HCT116 (cell line): ENCODE measurements at regions not wholly inside any gene's neighbourhood (a gene's known extent, or its start where the extent isn't known, plus 50 kb on each side); places are given as distances from the start of the nearest gene placed in this dataset.

Experiments used
- ATAC-seq: fragments of 200-7000 bp; cut with Tn5 transposase; 2 replicates; pipeline ENCODE4 v1.9.1; 2020; ENCODE audit warnings: mild to moderate bottlenecking, moderate library complexity
- BruUV-seq: library from RNA; stranded (reverse); fragments of 400-500 nt; replicated peaks from 2 replicates; lab custom pipeline; 2021; lab: Mats Ljungman, UMichigan
- CTCF ChIA-PET: fragments of 300-600 bp; sonication (Branson Sonifier 250); formaldehyde crosslinking; loops from one replicate; lab custom pipeline; 2021; ENCODE audit warnings: antibody characterized with exemption; lab: Charles Lee
- POLR2A ChIA-PET: fragments of 300-600, 350-600 bp; sonication (Branson Sonifier 250); formaldehyde crosslinking; loops from one replicate; lab custom pipeline; 2021; ENCODE audit warnings: antibody characterized with exemption; lab: Charles Lee
- RAD21 ChIA-PET, 2 experiments: fragments of 300-600 bp; sonication (Branson Sonifier 250); formaldehyde crosslinking; loops; one replicate each; lab custom pipeline; 2023; ENCODE audit warnings: low total read pairs in 2 of 2; ENCODE audit not compliant: uncharacterized antibody in 2 of 2, unreplicated experiment in 2 of 2, low non-redundant PET in 1 of 2; lab: Charles Lee
- DNase-seq: peaks from one replicate; pipeline ENCODE4 v3.0.0-alpha.2; 2010; ENCODE audit warnings: low read depth, low spot score
- H2AFZ ChIP-seq: fragments of 200-600 bp; shearing (Covaris generic), sonication (generic); 2 replicates; pipeline ENCODE4 v1.6.1; 2017; ENCODE audit warnings: low read depth, mixed run types, mixed read lengths, antibody characterized with exemption, low read length; ENCODE audit not compliant: poor library complexity, severe bottlenecking
- H3K27ac ChIP-seq: 2 replicates; pipeline ENCODE4 v1.5.1; 2012; ENCODE audit warnings: low read depth, low read length
- H3K27me3 ChIP-seq: fragments of 200-600 bp; sonication (generic); 2 replicates; pipeline ENCODE4 v1.6.1; 2016; ENCODE audit warnings: mixed run types, low read length, mixed read lengths; ENCODE audit not compliant: insufficient read depth
- H3K36me3 ChIP-seq, 2 experiments: fragments of 200-500 bp in 1 of 2; fragments of 200-600 bp in 1 of 2; sonication (Bioruptor generic) in 1 of 2; sonication (generic) in 1 of 2; 2 replicates each; pipeline versions ENCODE4 v1.5.1 to v1.6.1; 2014 to 2016; ENCODE audit warnings: low read length in 2 of 2, inconsistent platforms in 1 of 2, mixed read lengths in 1 of 2, mixed run types in 1 of 2; ENCODE audit not compliant: insufficient read depth in 2 of 2, control insufficient read depth in 1 of 2
- H3K4me1 ChIP-seq, 2 experiments: fragments of 200-600 bp in 1 of 2; sonication (generic) in 1 of 2; 2 replicates each; pipeline versions ENCODE4 v1.5.1 to v1.6.1; 2012 to 2017; ENCODE audit warnings: low read length in 2 of 2, inconsistent platforms in 1 of 2, mild to moderate bottlenecking in 1 of 2, mixed read lengths in 1 of 2, mixed run types in 1 of 2, moderate library complexity in 1 of 2; ENCODE audit not compliant: insufficient read depth in 2 of 2, control insufficient read depth in 1 of 2
- H3K4me2 ChIP-seq: fragments of 200-600 bp; sonication (generic); 2 replicates; pipeline ENCODE4 v1.6.1; 2017; ENCODE audit warnings: mixed run types, low read length, mixed read lengths
- H3K4me3 ChIP-seq, 2 experiments: fragments of 200-600 bp in 1 of 2; sonication (generic) in 1 of 2; replicated peaks in 1 of 2; 2 replicates each; pipeline ENCODE4 v1.5.1; 2011 to 2016; ENCODE audit warnings: low read length in 2 of 2, control low read depth in 1 of 2, low read depth in 1 of 2, mild to moderate bottlenecking in 1 of 2, mixed read lengths in 1 of 2, mixed run types in 1 of 2
- H3K79me2 ChIP-seq: fragments of 200-600 bp; sonication (generic); 2 replicates; pipeline ENCODE4 v1.6.1; 2017; ENCODE audit warnings: mild to moderate bottlenecking, mixed run types, low read length, moderate library complexity, mixed read lengths; ENCODE audit not compliant: insufficient read depth
- H3K9ac ChIP-seq: fragments of 200-600 bp; sonication (generic); 2 replicates; pipeline ENCODE4 v1.6.1; 2016; ENCODE audit warnings: low read length, mixed read lengths
- H3K9me2 ChIP-seq: fragments of 200-600 bp; sonication (generic), shearing (Covaris generic); 2 replicates; pipeline ENCODE4 v1.6.1; 2017; ENCODE audit warnings: mixed run types, mild to moderate bottlenecking, moderate library complexity; ENCODE audit not compliant: insufficient read depth
- H3K9me3 ChIP-seq, 2 experiments: fragments of 200-500 bp in 1 of 2; fragments of 200-600 bp in 1 of 2; sonication (Bioruptor generic) in 1 of 2; sonication (generic) in 1 of 2; 2 replicates each; pipeline ENCODE4 v1.6.1; 2014 to 2017; ENCODE audit warnings: low read length in 2 of 2, mixed read lengths in 2 of 2, inconsistent platforms in 1 of 2, low read depth in 1 of 2, mild to moderate bottlenecking in 1 of 2, mixed run types in 1 of 2, moderate library complexity in 1 of 2; ENCODE audit not compliant: control insufficient read depth in 1 of 2, insufficient read depth in 1 of 2
- H4K20me1 ChIP-seq: fragments of 200-600 bp; sonication (generic), shearing (Covaris generic); 2 replicates; pipeline ENCODE4 v1.6.1; 2017; ENCODE audit warnings: mixed run types, mild to moderate bottlenecking, moderate library complexity; ENCODE audit not compliant: insufficient read depth
- EGR1 ChIP-seq: IDR thresholded peaks from 2 replicates; pipeline ENCODE4 v1.6.1; 2012; ENCODE audit warnings: low read depth
- ELF1 ChIP-seq: IDR thresholded peaks from 2 replicates; pipeline ENCODE4 v1.6.1; 2012; ENCODE audit warnings: low read depth, borderline replicate concordance
- EZH2 ChIP-seq: fragments of 200-600 bp; sonication (generic); IDR thresholded peaks from 2 replicates; pipeline ENCODE4 v1.6.1; 2017; ENCODE audit warnings: antibody characterized with exemption, mixed run types
- EZH2phosphoT487 ChIP-seq: fragments of 200-600 bp; IDR thresholded peaks from 2 replicates; pipeline ENCODE4 v1.6.1; 2018; ENCODE audit warnings: antibody characterized with exemption, borderline replicate concordance
- JUND ChIP-seq: IDR thresholded peaks from 2 replicates; pipeline ENCODE4 v1.6.1; 2012
- SIN3A ChIP-seq: IDR thresholded peaks from 2 replicates; pipeline ENCODE4 v1.6.1; 2012; ENCODE audit warnings: low read depth
- SP1 ChIP-seq: IDR thresholded peaks from 2 replicates; pipeline ENCODE4 v1.6.1; 2012; ENCODE audit warnings: low read depth
- SRF ChIP-seq: IDR thresholded peaks from 2 replicates; pipeline ENCODE4 v1.6.1; 2012; ENCODE audit warnings: low read depth
- intact Hi-C: fragments of 100-400 bp; cut with micrococcal nuclease; formaldehyde crosslinking; loops from 2 replicates; pipeline ENCODE4 v1.10.0; 2022
- TF ChIP-seq, protein P1 (sequence below): IDR thresholded peaks from 2 replicates; pipeline ENCODE4 v1.6.1; 2011; ENCODE audit warnings: mild to moderate bottlenecking, low read length, moderate library complexity; ENCODE audit not compliant: insufficient replicate concordance; ENCODE audit errors: extremely low read depth
- TF ChIP-seq, protein P2 (sequence below), 3 experiments: fragments of 200-600 bp in 1 of 3; sonication (generic) in 1 of 3; IDR thresholded peaks in 2 of 3; conservative IDR thresholded peaks in 1 of 3; 2 replicates each; pipeline ENCODE4 v1.5.1; 2012 to 2017; ENCODE audit warnings: low read depth in 2 of 3, low read length in 2 of 3, antibody characterized with exemption in 1 of 3, borderline replicate concordance in 1 of 3, control low read depth in 1 of 3, mild to moderate bottlenecking in 1 of 3, mixed read lengths in 1 of 3, mixed run types in 1 of 3, moderate library complexity in 1 of 3; ENCODE audit not compliant: insufficient read depth in 1 of 3

DNA sequence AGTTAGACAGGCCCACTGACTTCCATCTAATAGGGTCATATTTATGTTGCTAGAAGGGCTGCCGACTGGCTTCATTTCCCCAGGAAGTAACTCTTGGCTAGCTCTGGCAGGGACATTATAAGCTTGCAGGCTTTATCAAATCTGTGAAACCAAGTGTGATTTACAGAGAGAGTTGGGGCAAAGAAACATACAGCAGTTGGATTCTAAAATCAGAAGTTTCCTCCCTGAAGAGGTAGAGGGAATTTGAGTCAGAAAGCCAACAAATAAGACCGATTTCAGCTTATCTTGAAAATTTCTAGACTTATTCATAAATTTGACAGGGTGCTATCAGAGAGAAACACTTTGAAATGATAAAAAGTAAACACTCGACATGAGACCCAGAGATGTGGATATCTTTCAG lies 407.8 kb downstream of the OLFM4 start:
- Histone ChIP-seq H3K9ac (no peak overlapping the region), H3K79me2 (no peaks in the 10 kb centered on the region), H3K36me3 (no peaks in the 10 kb centered on the region), H3K4me1 (no peaks in the 10 kb centered on the region), H3K4me2 (no peak overlapping the region), H4K20me1 (no peaks in the 10 kb centered on the region), H3K4me3 (no peak overlapping the region), H3K9me2 (no peaks in the 10 kb centered on the region), H3K9me3 (peaks cover 6 to 24% of the 10 kb centered on the region in 2 experiments; a peak in 2 of 4 replicates), H3K27me3 (no peaks in the 10 kb centered on the region), H2AFZ (no peak overlapping the region), H3K27ac (no peak overlapping the region)
- ChIA-PET CTCF (no interaction called here), POLR2A (no interaction called here), RAD21 (no interaction called here)
- no peak for DNase-seq
- intact Hi-C loops, result no loop called here
- TF ChIP-seq, protein P1, sequence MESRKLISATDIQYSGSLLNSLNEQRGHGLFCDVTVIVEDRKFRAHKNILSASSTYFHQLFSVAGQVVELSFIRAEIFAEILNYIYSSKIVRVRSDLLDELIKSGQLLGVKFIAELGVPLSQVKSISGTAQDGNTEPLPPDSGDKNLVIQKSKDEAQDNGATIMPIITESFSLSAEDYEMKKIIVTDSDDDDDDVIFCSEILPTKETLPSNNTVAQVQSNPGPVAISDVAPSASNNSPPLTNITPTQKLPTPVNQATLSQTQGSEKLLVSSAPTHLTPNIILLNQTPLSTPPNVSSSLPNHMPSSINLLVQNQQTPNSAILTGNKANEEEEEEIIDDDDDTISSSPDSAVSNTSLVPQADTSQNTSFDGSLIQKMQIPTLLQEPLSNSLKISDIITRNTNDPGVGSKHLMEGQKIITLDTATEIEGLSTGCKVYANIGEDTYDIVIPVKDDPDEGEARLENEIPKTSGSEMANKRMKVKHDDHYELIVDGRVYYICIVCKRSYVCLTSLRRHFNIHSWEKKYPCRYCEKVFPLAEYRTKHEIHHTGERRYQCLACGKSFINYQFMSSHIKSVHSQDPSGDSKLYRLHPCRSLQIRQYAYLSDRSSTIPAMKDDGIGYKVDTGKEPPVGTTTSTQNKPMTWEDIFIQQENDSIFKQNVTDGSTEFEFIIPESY, result no peak
- no peak for TF ChIP-seq ELF1
- no peak for TF ChIP-seq EZH2phosphoT487
- no peak for TF ChIP-seq EGR1
- no peak for TF ChIP-seq SIN3A
- no peak for TF ChIP-seq JUND
- TF ChIP-seq SP1, result no peak
- TF ChIP-seq SRF, result no peak
- TF ChIP-seq, protein P2, sequence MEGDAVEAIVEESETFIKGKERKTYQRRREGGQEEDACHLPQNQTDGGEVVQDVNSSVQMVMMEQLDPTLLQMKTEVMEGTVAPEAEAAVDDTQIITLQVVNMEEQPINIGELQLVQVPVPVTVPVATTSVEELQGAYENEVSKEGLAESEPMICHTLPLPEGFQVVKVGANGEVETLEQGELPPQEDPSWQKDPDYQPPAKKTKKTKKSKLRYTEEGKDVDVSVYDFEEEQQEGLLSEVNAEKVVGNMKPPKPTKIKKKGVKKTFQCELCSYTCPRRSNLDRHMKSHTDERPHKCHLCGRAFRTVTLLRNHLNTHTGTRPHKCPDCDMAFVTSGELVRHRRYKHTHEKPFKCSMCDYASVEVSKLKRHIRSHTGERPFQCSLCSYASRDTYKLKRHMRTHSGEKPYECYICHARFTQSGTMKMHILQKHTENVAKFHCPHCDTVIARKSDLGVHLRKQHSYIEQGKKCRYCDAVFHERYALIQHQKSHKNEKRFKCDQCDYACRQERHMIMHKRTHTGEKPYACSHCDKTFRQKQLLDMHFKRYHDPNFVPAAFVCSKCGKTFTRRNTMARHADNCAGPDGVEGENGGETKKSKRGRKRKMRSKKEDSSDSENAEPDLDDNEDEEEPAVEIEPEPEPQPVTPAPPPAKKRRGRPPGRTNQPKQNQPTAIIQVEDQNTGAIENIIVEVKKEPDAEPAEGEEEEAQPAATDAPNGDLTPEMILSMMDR (IDR thresholded peaks at IDR 0.05 in 2 of 3, conservative IDR thresholded peaks at IDR 0.05 in 1 of 3; ENCODE audit: borderline replicate concordance in 1 of 3, insufficient read depth in 1 of 3, low read depth in 2 of 3, low read length in 2 of 3), result no peak
- TF ChIP-seq EZH2, result no peak
- no peak for ATAC-seq
- BruUV-seq, result no TSS peak
